PC-9 (cell line): ENCODE measurements at regions not wholly inside any gene's neighbourhood (a gene's known extent, or its start where the extent isn't known, plus 50 kb on each side); places are given as distances from the start of the nearest gene placed in this dataset.

Experiments
- BruUV-seq: library from RNA; stranded (reverse); fragments of 400-500 nt; replicated peaks from 2 replicates; lab custom pipeline; 2021; lab: Mats Ljungman, UMichigan
- CTCF ChIA-PET: fragments of 300-600 bp; sonication (Branson Sonifier 250); formaldehyde crosslinking; loops from one replicate; lab custom pipeline; 2022; ENCODE audit warnings: antibody characterized with exemption; lab: Charles Lee
- POLR2A ChIA-PET: fragments of 300-600 bp; sonication (Branson Sonifier 250); formaldehyde crosslinking; loops from one replicate; lab custom pipeline; 2022; ENCODE audit warnings: antibody characterized with exemption; ENCODE audit not compliant: unreplicated experiment; lab: Charles Lee
- DNase-seq, 2 experiments: peaks; one replicate each; pipeline versions ENCODE4 v3.0.0 to v3.0.0-alpha.2; 2015 to 2022; ENCODE audit warnings: mixed read lengths in 1 of 2
- H2AFZ ChIP-seq: fragments of 200-600 bp; sonication (generic); 2 replicates; pipeline ENCODE4 v1.8.1; 2017; ENCODE audit warnings: antibody characterized with exemption
- H3F3A ChIP-seq: fragments of 200-600 bp; sonication (generic); 2 replicates; pipeline ENCODE4 v1.8.1; 2017; ENCODE audit warnings: antibody characterized with exemption, mild to moderate bottlenecking, low read depth; ENCODE audit not compliant: insufficient read depth
- H3K27ac ChIP-seq: fragments of 200-600 bp; sonication (generic); 2 replicates; pipeline ENCODE4 v1.6.1; 2016; ENCODE audit warnings: mixed run types
- H3K27me3 ChIP-seq: fragments of 200-600 bp; sonication (generic); 2 replicates; pipeline ENCODE4 v1.6.1; 2016; ENCODE audit warnings: low read depth, mixed run types; ENCODE audit not compliant: insufficient read depth
- H3K36me3 ChIP-seq: fragments of 200-600 bp; sonication (generic); 2 replicates; pipeline ENCODE4 v1.6.1; 2016; ENCODE audit warnings: low read depth, mixed run types
- H3K4me1 ChIP-seq: fragments of 200-600 bp; sonication (generic); replicated peaks from 2 replicates; pipeline ENCODE4 v1.6.1; 2016; ENCODE audit warnings: mixed run types; ENCODE audit not compliant: insufficient read depth
- H3K4me2 ChIP-seq: fragments of 200-600 bp; sonication (generic); 2 replicates; pipeline ENCODE4 v1.6.1; 2017; ENCODE audit warnings: mixed run types
- H3K4me3 ChIP-seq: fragments of 200-600 bp; sonication (generic); 2 replicates; pipeline ENCODE4 v1.6.1; 2016; ENCODE audit warnings: mixed run types
- H3K79me2 ChIP-seq: fragments of 200-600 bp; sonication (generic); 2 replicates; pipeline ENCODE4 v1.6.1; 2017; ENCODE audit warnings: low read depth, mixed run types
- H3K9me2 ChIP-seq: fragments of 200-600 bp; sonication (generic); 2 replicates; pipeline ENCODE4 v1.8.1; 2017; ENCODE audit warnings: mild to moderate bottlenecking; ENCODE audit not compliant: insufficient read depth
- H3K9me3 ChIP-seq: fragments of 200-600 bp; sonication (generic); 2 replicates; pipeline ENCODE4 v1.8.1; 2016; ENCODE audit warnings: low read depth; ENCODE audit not compliant: insufficient read depth
- H4K20me1 ChIP-seq: fragments of 200-600 bp; sonication (generic); 2 replicates; pipeline ENCODE4 v1.8.1; 2017; ENCODE audit not compliant: insufficient read depth
- CTCF ChIP-seq: fragments of 200-600 bp; sonication (generic); conservative IDR thresholded peaks from 2 replicates; pipeline ENCODE4 v1.6.1; 2017; ENCODE audit warnings: mixed run types, antibody characterized with exemption, mild to moderate bottlenecking, moderate library complexity
- EZH2 ChIP-seq: fragments of 200-600 bp; sonication (generic); IDR thresholded peaks from 2 replicates; pipeline ENCODE4 v1.8.0; 2017; ENCODE audit warnings: antibody characterized with exemption, low read depth
- intact Hi-C: fragments of 100-400 bp; cut with micrococcal nuclease; formaldehyde crosslinking; loops from one replicate; pipeline ENCODE4 v1.10.0; 2022; ENCODE audit not compliant: unreplicated experiment

GRCh38 chr6:21502682-21503081, 90.9 kb upstream of the SOX4 start:
- no peaks in the 10 kb centered on the region for H3K27me3 ChIP-seq
- no peak overlapping the region for H3K4me3 ChIP-seq
- H3K4me1 ChIP-seq: no peaks in the 10 kb centered on the region
- intact Hi-C loops: no loop called here
- no peaks in the 10 kb centered on the region for H3K79me2 ChIP-seq
- no TSS peak for BruUV-seq
- H3F3A ChIP-seq: no peaks in the 10 kb centered on the region
- no peaks in the 10 kb centered on the region for H4K20me1 ChIP-seq
- DNase-seq: no peak
- no peak for TF ChIP-seq EZH2
- no peak for TF ChIP-seq CTCF
- H3K4me2 ChIP-seq: no peak overlapping the region
- no peaks in the 10 kb centered on the region for H3K36me3 ChIP-seq
- H3K9me3 ChIP-seq: no peaks in the 10 kb centered on the region
- ChIA-PET CTCF (no interaction called here), POLR2A (no interaction called here)
- no peak overlapping the region for H3K27ac ChIP-seq
- no peak overlapping the region for H2AFZ ChIP-seq
- H3K9me2 ChIP-seq: no peaks in the 10 kb centered on the region

DNA sequence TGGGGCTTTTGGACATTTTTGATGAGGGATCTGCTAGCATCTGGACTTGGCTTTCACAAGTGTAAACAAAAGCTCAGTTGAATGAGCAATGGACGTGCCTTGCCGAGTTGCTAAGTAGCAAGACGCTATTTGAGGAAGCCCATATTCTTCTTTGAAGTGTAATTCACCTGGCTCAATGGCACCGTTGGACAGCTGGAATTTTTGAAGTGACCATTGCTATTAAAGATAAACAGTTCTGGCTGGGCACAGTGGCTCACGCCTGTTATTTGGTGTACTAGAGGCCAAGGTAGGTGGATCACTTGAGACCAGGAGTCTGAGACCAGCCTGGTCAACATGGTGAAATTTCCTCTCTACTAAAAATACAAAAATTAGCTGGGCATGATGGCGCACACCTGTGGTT, 88.8 kb upstream of the SOX4 start:
- Histone ChIP-seq H3K36me3 (no peaks in the 10 kb centered on the region), H3K27ac (no peak overlapping the region), H3K79me2 (no peaks in the 10 kb centered on the region), H3K4me1 (no peaks in the 10 kb centered on the region), H3F3A (no peaks in the 10 kb centered on the region), H3K9me3 (no peaks in the 10 kb centered on the region), H2AFZ (no peak overlapping the region; the same call in 1 of the 2 replicates), H3K27me3 (no peaks in the 10 kb centered on the region), H3K9me2 (no peaks in the 10 kb centered on the region), H3K4me3 (no peak overlapping the region), H4K20me1 (no peaks in the 10 kb centered on the region), H3K4me2 (no peak overlapping the region)
- no peak for DNase-seq
- intact Hi-C loops: no loop called here
- no TSS peak for BruUV-seq
- ChIA-PET CTCF (no interaction called here), POLR2A (no interaction called here)
- no peak for TF ChIP-seq CTCF
- TF ChIP-seq EZH2: no peak

- TF ChIP-seq CTCF (no peak), EZH2 (no peak)
- Histone ChIP-seq H3K27ac (no peak overlapping the region), H3F3A (no peaks in the 10 kb centered on the region), H3K36me3 (no peaks in the 10 kb centered on the region), H3K4me1 (no peaks in the 10 kb centered on the region), H4K20me1 (no peaks in the 10 kb centered on the region), H3K4me3 (no peak overlapping the region), H3K79me2 (no peaks in the 10 kb centered on the region), H3K4me2 (no peak overlapping the region), H3K9me3 (no peaks in the 10 kb centered on the region), H3K9me2 (no peaks in the 10 kb centered on the region), H2AFZ (no peak overlapping the region), H3K27me3 (no peaks in the 10 kb centered on the region)
- intact Hi-C loops: no loop called here
- DNase-seq: no peak
- ChIA-PET POLR2A (no interaction called here), CTCF (interaction anchor here (1.0 kb wide), 1 partner anchor 18 kb away, joined by 3 read pairs; no protein-coding TSS in a partner anchor)
- no TSS peak for BruUV-seq
Observed at GRCh38 chr6:21505574-21505990, 88.0 kb upstream of the SOX4 start.
